T-helper 1 cell treated with Interleukin-12 subunit alpha and Interleukin-12 subunit beta and Interleukin-4 antibody, amounts not matched to agents 30 μg/mL and 1 μg/mL, for 36 hours (primary cell): ENCODE measurements at regions not wholly inside any gene's neighbourhood (a gene's known extent, or its start where the extent isn't known, plus 50 kb on each side); places are given as distances from the start of the nearest gene placed in this dataset.

Source experiments
- H3K27ac Mint-ChIP-seq: one replicate; pipeline ENCODE4 v1.8.0; 2021; ENCODE audit warnings: mild to moderate bottlenecking, mixed read lengths
- H3K27me3 Mint-ChIP-seq: one replicate; pipeline ENCODE4 v1.8.0; 2021; ENCODE audit warnings: low read depth, mixed read lengths
- H3K36me3 Mint-ChIP-seq: one replicate; pipeline ENCODE4 v1.8.0; 2021; ENCODE audit warnings: low read depth, mixed read lengths
- H3K4me1 Mint-ChIP-seq: one replicate; pipeline ENCODE4 v1.8.0; 2021; ENCODE audit warnings: low read depth, mixed read lengths
- H3K4me3 Mint-ChIP-seq: one replicate; pipeline ENCODE4 v1.8.0; 2021; ENCODE audit warnings: mild to moderate bottlenecking, moderate library complexity, mixed read lengths
- H3K9me3 Mint-ChIP-seq: one replicate; pipeline ENCODE4 v1.8.0; 2021; ENCODE audit warnings: mixed read lengths

- H3K4me3 Mint-ChIP-seq = no peak overlapping the region
- no peaks in the 10 kb centered on the region for H3K36me3 Mint-ChIP-seq
- no peaks in the 10 kb centered on the region for H3K4me1 Mint-ChIP-seq
- no peak overlapping the region for H3K27ac Mint-ChIP-seq
- no peaks in the 10 kb centered on the region for H3K27me3 Mint-ChIP-seq
- H3K9me3 Mint-ChIP-seq = no peaks in the 10 kb centered on the region
Measured at GRCh38 chr13:82675024-82675423, 1207.2 kb downstream of the SLITRK1 start.

DNA sequence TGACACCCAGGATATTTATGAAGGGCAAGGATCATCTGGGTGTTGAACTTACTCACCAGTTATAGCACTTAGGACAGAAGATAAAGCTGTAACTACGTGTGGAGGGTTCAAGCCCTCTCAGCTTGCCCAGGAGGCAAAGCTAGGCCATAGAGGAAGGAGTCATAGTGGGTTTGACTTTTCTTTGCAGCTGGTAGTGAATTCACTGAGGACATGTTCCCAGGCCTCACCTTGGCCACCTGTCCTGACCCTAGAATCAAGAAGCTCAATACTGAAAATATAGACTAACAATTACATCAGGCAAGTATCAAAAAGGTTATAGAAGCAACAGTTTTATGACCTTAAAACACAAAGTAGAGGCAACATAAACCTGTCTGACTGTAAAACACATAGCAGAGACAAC, 1207.7 kb downstream of the SLITRK1 start:
- Mint-ChIP-seq H3K4me1 (no peaks in the 10 kb centered on the region), H3K27ac (no peak overlapping the region), H3K4me3 (no peak overlapping the region), H3K27me3 (no peaks in the 10 kb centered on the region), H3K36me3 (no peaks in the 10 kb centered on the region), H3K9me3 (no peaks in the 10 kb centered on the region)

DNA sequence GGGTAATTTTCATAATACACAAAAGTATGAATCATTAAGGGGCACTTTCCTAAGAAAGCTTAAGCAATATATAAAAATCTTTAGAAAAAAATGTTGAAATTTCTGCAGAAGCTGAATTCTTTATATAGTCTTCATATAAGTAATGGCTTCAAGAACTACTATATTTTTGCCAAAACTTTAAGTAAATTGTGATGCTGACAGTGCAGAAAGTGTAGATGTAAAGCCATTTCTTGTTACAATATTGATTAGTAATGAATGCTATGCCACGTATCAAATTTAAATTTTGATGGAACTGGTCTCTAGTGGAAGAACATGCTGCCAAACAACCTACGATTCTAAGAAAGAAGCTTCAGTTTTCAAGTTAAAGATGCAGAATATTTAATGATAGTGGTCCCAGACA, 1210.0 kb downstream of the SLITRK1 start:
- no peak overlapping the region for H3K27ac Mint-ChIP-seq
- H3K36me3 Mint-ChIP-seq = no peaks in the 10 kb centered on the region
- H3K4me3 Mint-ChIP-seq = no peak overlapping the region
- peaks cover 7% of the 10 kb centered on the region for H3K9me3 Mint-ChIP-seq
- H3K27me3 Mint-ChIP-seq = no peaks in the 10 kb centered on the region
- H3K4me1 Mint-ChIP-seq = no peaks in the 10 kb centered on the region

GRCh38 chr13:82664183-82664582, 1218.1 kb downstream of the SLITRK1 start:
- no peaks in the 10 kb centered on the region for H3K4me1 Mint-ChIP-seq
- H3K4me3 Mint-ChIP-seq = no peak overlapping the region
- H3K27ac Mint-ChIP-seq = no peak overlapping the region
- H3K36me3 Mint-ChIP-seq = no peaks in the 10 kb centered on the region
- H3K27me3 Mint-ChIP-seq = no peaks in the 10 kb centered on the region
- H3K9me3 Mint-ChIP-seq = peaks cover 18% of the 10 kb centered on the region

- Mint-ChIP-seq H3K27ac (no peak overlapping the region), H3K4me1 (no peaks in the 10 kb centered on the region), H3K36me3 (no peaks in the 10 kb centered on the region), H3K9me3 (peaks cover 8% of the 10 kb centered on the region), H3K27me3 (no peaks in the 10 kb centered on the region), H3K4me3 (no peak overlapping the region)
Measured at GRCh38 chr13:82661126-82661525, 1221.1 kb downstream of the SLITRK1 start.

GRCh38 chr13:82658811-82659210, 1223.5 kb downstream of the SLITRK1 start:
- Mint-ChIP-seq H3K4me1 (no peaks in the 10 kb centered on the region), H3K27me3 (no peaks in the 10 kb centered on the region), H3K36me3 (no peaks in the 10 kb centered on the region), H3K27ac (no peak overlapping the region), H3K4me3 (no peak overlapping the region), H3K9me3 (peaks cover 14% of the 10 kb centered on the region)

- H3K27me3 Mint-ChIP-seq = no peaks in the 10 kb centered on the region
- H3K27ac Mint-ChIP-seq = no peak overlapping the region
- peaks cover 14% of the 10 kb centered on the region for H3K9me3 Mint-ChIP-seq
- no peaks in the 10 kb centered on the region for H3K4me1 Mint-ChIP-seq
- no peak overlapping the region for H3K4me3 Mint-ChIP-seq
- H3K36me3 Mint-ChIP-seq = no peaks in the 10 kb centered on the region
Measured at GRCh38 chr13:82657471-82657870, 1224.8 kb downstream of the SLITRK1 start.

GRCh38 chr13:82654861-82655855, 1227.1 kb downstream of the SLITRK1 start:
- Mint-ChIP-seq H3K27me3 (no peaks in the 10 kb centered on the region), H3K9me3 (peaks cover 7% of the 10 kb centered on the region), H3K4me3 (no peak overlapping the region), H3K36me3 (no peaks in the 10 kb centered on the region), H3K27ac (no peak overlapping the region), H3K4me1 (no peaks in the 10 kb centered on the region)

GRCh38 chr13:82654143-82654542, 1228.1 kb downstream of the SLITRK1 start:
- Mint-ChIP-seq H3K4me1 (no peaks in the 10 kb centered on the region), H3K9me3 (peaks cover 7% of the 10 kb centered on the region), H3K36me3 (no peaks in the 10 kb centered on the region), H3K4me3 (no peak overlapping the region), H3K27me3 (no peaks in the 10 kb centered on the region), H3K27ac (no peak overlapping the region)

GRCh38 chr13:82647540-82647939, 1234.7 kb downstream of the SLITRK1 start:
- H3K27me3 Mint-ChIP-seq = no peaks in the 10 kb centered on the region
- H3K4me3 Mint-ChIP-seq = no peak overlapping the region
- H3K4me1 Mint-ChIP-seq = no peaks in the 10 kb centered on the region
- H3K36me3 Mint-ChIP-seq = no peaks in the 10 kb centered on the region
- H3K9me3 Mint-ChIP-seq = no peaks in the 10 kb centered on the region
- no peak overlapping the region for H3K27ac Mint-ChIP-seq

DNA sequence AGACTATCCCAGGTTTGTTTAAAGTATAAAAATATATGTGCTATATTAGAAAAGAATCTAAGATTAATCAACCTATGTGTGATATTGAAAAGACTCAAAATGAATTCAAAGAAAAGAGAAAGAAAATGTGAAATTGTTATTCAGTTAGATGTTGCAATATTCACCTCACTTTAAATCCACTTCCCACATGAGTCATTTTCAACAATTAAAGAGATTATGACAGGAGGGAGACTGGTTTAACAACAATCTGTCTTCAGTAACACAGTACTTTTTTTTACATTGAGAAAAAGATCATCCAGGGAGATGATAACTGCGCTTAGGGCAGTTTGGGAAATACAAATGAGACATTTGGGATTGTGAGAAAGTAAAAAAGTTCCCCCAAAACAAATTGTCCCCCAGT, 1246.2 kb downstream of the SLITRK1 start:
- H3K27ac Mint-ChIP-seq = no peak overlapping the region

GRCh38 chr13:82634946-82635345, 1247.3 kb downstream of the SLITRK1 start:
- H3K27ac Mint-ChIP-seq = no peak overlapping the region
- no peaks in the 10 kb centered on the region for H3K36me3 Mint-ChIP-seq
- H3K4me1 Mint-ChIP-seq = no peaks in the 10 kb centered on the region
- H3K27me3 Mint-ChIP-seq = no peaks in the 10 kb centered on the region
- H3K9me3 Mint-ChIP-seq = peaks cover 4% of the 10 kb centered on the region
- H3K4me3 Mint-ChIP-seq = no peak overlapping the region

More for the DNA sequence above, 1246.2 kb downstream of the SLITRK1 start:
- H3K27me3 Mint-ChIP-seq = no peaks in the 10 kb centered on the region
- H3K4me3 Mint-ChIP-seq = no peak overlapping the region
- H3K36me3 Mint-ChIP-seq = no peaks in the 10 kb centered on the region
- peaks cover 4% of the 10 kb centered on the region for H3K9me3 Mint-ChIP-seq
- no peaks in the 10 kb centered on the region for H3K4me1 Mint-ChIP-seq

- no peaks in the 10 kb centered on the region for H3K36me3 Mint-ChIP-seq
- peaks cover 3% of the 10 kb centered on the region for H3K9me3 Mint-ChIP-seq
- no peak overlapping the region for H3K27ac Mint-ChIP-seq
- no peaks in the 10 kb centered on the region for H3K4me1 Mint-ChIP-seq
- no peaks in the 10 kb centered on the region for H3K27me3 Mint-ChIP-seq
- H3K4me3 Mint-ChIP-seq = no peak overlapping the region
Measured at GRCh38 chr13:82627183-82627582, 1255.1 kb downstream of the SLITRK1 start.

DNA sequence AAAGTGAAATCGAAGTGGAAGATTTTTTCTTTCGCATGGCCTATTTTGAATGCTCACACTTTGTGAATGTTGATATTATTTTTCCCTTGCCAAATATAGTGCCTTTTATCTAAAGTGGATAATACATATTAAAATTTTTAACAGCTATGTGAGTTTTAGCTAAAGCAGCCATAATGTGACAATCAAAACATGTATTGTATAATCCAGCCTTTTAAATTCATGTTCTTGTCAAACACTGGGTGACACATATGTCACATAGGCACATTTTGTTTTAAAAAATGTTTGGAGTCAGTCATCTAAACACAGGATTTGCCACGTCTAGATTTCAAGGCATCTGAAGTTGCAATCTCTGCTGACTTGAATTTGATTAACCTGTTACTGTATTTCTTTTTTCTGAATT, 1256.6 kb downstream of the SLITRK1 start:
- Mint-ChIP-seq H3K4me3 (no peak overlapping the region), H3K36me3 (no peaks in the 10 kb centered on the region), H3K27ac (no peak overlapping the region), H3K4me1 (no peaks in the 10 kb centered on the region), H3K27me3 (no peaks in the 10 kb centered on the region), H3K9me3 (peaks cover 3% of the 10 kb centered on the region)

DNA sequence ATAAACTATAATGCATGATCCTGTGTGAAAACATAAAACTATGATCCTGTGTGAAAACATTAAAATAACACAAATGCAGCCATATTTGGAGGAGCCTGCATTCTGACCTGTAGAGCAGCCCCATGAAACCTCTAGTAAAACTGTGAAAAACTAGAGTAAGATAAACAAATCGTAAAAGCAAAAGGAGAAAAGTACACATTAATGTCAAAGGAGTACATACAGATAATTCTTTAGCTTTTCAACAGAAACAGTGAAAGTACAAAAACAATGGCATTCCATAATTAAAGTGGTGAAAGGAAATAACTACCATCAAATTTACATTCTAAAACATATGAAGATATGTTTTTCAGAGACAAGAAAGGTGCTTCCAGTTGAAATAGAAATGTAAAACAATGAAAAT, 1267.2 kb downstream of the SLITRK1 start:
- no peaks in the 10 kb centered on the region for H3K36me3 Mint-ChIP-seq

More for the DNA sequence above, 1267.2 kb downstream of the SLITRK1 start:
- H3K27ac Mint-ChIP-seq = no peak overlapping the region
- peaks cover 19% of the 10 kb centered on the region for H3K9me3 Mint-ChIP-seq
- no peak overlapping the region for H3K4me3 Mint-ChIP-seq
- H3K4me1 Mint-ChIP-seq = no peaks in the 10 kb centered on the region
- no peaks in the 10 kb centered on the region for H3K27me3 Mint-ChIP-seq
